Tongue (tissue), 1 donor: ENCODE measurements at regions not wholly inside any gene's neighbourhood (a gene's known extent, or its start where the extent isn't known, plus 50 kb on each side); places are given as distances from the start of the nearest gene placed in this dataset.

ENCODE experiments used
- DNase-seq: peaks from one replicate; pipeline ENCODE4 v3.0.0-alpha.2; 2015

GRCh38 chr4:128600996-128601871 is 208.3 kb upstream of the JADE1 start:
- peak; percentile 52 for DNase-seq

GRCh38 chr4:128600410-128600809 is 209.1 kb upstream of the JADE1 start:
- no peak for DNase-seq

GRCh38 chr4:128597500-128597899 is 212.0 kb upstream of the JADE1 start:
- DNase-seq, result peak; percentile 19

GRCh38 chr4:128596853-128597252 is 212.6 kb upstream of the JADE1 start:
- DNase-seq, result no peak

- no peak for DNase-seq
Observed at GRCh38 chr4:128596115-128596514, 213.4 kb upstream of the JADE1 start.

GRCh38 chr4:128591482-128591881 is 218.0 kb upstream of the JADE1 start:
- no peak for DNase-seq

- DNase-seq, result peak; percentile 81
Observed at GRCh38 chr4:128590773-128591172, 218.7 kb upstream of the JADE1 start.

GRCh38 chr4:128590034-128590740 is 219.3 kb upstream of the JADE1 start:
- DNase-seq, result no peak

- DNase-seq, result no peak
Observed at GRCh38 chr4:128589384-128589965, 220.0 kb upstream of the JADE1 start.

GRCh38 chr4:128587382-128587781 is 222.1 kb upstream of the JADE1 start:
- DNase-seq, result no peak

GRCh38 chr4:128583753-128584712 is 225.5 kb upstream of the JADE1 start:
- DNase-seq, result peak; percentile 86

GRCh38 chr4:128582427-128582870 is 227.1 kb upstream of the JADE1 start:
- DNase-seq, result peak; percentile 54

GRCh38 chr4:128579154-128579853 is 230.2 kb upstream of the JADE1 start:
- no peak for DNase-seq

GRCh38 chr4:128574706-128575105 is 234.8 kb upstream of the JADE1 start:
- DNase-seq, result peak; percentile 52

GRCh38 chr4:128573781-128574508 is 235.6 kb upstream of the JADE1 start:
- DNase-seq, result no peak

GRCh38 chr4:128572778-128573241 is 236.7 kb upstream of the JADE1 start:
- no peak for DNase-seq

- DNase-seq, result no peak
Observed at GRCh38 chr4:128571747-128572146, 237.8 kb upstream of the JADE1 start.

- DNase-seq, result no peak
Observed at GRCh38 chr4:128570387-128570975, 239.0 kb upstream of the JADE1 start.

- DNase-seq, result no peak
Observed at GRCh38 chr4:128566693-128567092, 242.8 kb upstream of the JADE1 start.
